ENCODE measurements at regions not wholly inside any gene's neighbourhood (a gene's known extent, or its start where the extent isn't known, plus 50 kb on each side); places are given as distances from the start of the nearest gene placed in this dataset.

DNA sequence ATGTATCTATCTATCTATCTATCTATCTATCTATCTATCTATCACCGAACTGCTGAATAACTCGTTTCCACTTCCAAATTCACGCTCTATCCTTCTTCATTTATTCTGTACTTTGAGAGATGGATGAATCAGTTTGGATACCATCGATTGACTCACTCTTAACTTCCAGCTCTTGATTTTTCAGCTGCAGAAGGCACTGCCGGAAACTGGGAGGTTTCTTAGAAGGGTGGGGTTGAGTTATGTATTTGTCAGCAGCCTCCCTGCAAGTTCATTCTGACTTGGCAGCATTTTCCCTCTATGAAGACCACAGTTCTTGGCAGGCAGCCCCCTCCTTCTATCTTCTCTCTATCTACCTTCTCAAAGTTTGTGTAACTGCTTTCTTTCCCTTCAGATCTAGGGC, 112.0 kb upstream of the MAGEB18 start:
- Histone ChIP-seq H3K4me1 (no peaks in the 10 kb centered on the region), H3K36me3 (no peaks in the 10 kb centered on the region), H3K27me3 (no peaks in the 10 kb centered on the region), H3K9me3 (no peaks in the 10 kb centered on the region), H3K4me3 (no peak overlapping the region), H3K27ac (no peak overlapping the region)
- TF ChIP-seq, protein P1, sequence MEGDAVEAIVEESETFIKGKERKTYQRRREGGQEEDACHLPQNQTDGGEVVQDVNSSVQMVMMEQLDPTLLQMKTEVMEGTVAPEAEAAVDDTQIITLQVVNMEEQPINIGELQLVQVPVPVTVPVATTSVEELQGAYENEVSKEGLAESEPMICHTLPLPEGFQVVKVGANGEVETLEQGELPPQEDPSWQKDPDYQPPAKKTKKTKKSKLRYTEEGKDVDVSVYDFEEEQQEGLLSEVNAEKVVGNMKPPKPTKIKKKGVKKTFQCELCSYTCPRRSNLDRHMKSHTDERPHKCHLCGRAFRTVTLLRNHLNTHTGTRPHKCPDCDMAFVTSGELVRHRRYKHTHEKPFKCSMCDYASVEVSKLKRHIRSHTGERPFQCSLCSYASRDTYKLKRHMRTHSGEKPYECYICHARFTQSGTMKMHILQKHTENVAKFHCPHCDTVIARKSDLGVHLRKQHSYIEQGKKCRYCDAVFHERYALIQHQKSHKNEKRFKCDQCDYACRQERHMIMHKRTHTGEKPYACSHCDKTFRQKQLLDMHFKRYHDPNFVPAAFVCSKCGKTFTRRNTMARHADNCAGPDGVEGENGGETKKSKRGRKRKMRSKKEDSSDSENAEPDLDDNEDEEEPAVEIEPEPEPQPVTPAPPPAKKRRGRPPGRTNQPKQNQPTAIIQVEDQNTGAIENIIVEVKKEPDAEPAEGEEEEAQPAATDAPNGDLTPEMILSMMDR (IDR thresholded peaks at IDR 0.05) = no peak
- no peak for TF ChIP-seq EP300 (IDR thresholded peaks at IDR 0.05)
- no peak for TF ChIP-seq POLR2A (IDR thresholded peaks at IDR 0.05)
- WGBS, 2 donors = 81 to 83% methylated on average over 5 of the region's 5 CpGs
- DNase-seq (ENCODE audit: low spot score in 2 of 2) = no peak

DNA sequence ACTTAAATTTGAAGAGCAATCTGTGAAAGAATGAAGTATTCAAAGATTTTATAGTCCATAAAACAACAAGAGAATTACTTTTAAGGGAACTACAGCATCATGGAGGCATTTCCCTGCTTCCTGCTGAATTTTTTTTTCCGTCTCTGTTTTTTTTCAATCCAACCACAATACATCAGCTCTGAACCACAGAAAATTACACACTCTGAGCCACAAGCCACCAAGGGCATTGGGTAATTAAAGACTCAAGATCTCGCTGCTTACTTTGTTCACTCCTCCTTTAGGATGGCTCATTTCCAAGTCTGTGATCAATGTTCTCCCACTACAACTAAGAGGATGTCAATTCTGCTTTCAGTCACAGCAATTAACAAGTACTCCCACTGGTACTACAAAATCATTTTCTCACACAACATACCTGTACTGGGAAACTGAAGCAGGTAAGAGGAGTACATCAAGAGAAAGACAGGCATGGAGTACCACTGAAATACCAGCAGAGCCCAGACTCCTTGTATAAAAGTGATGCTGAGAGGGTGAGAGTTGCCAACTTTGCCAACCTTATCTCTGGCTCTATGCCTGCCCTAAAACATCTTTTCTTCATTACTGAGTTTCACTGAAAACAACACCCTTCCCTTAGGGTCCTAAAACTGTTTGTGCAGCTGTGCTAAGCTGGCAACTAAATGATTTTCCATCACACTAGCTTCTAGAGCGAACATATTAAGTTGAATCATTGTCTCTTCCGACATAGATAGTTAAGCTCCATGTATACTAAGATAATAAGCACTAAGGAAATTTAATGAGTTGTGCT, 105.8 kb upstream of the MAGEB18 start:
- no peak overlapping the region for H3K27ac ChIP-seq
- peak in 1 of 2 donors; percentile 6 for DNase-seq (ENCODE audit: low spot score in 2 of 2)

DNA sequence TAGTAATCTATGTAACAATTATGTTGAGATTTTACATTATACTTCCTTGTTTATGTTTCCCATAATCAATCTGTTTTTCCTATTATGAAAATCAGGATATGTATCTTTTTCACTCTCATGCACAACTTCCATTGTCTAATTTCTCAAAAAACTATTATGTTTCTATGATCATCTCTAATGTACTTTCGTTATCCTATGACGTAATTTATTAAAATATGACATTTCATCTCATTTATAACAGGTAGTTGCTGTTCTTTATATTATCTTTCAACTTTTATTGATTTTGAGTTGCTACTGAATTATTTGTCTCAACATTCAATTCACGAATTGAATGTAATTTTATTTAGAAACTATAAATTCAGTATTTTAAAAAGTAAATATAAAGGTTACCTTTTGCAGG, 100.8 kb upstream of the MAGEB18 start:
- Histone ChIP-seq H3K4me1 (no peaks in the 10 kb centered on the region), H3K27ac (no peak overlapping the region), H3K36me3 (no peaks in the 10 kb centered on the region), H3K4me3 (no peak overlapping the region), H3K27me3 (no peaks in the 10 kb centered on the region), H3K9me3 (peaks cover 0 to 3% (median 0%) of the 10 kb centered on the region in 4 donors)
- DNase-seq (ENCODE audit: low spot score in 2 of 2) = no peak
- 78 to 93% methylated on average over 3 of the region's 3 CpGs for WGBS, 2 donors
- TF ChIP-seq, protein P1 (IDR thresholded peaks at IDR 0.05) = no peak

More for the DNA sequence above, 105.8 kb upstream of the MAGEB18 start:
- 38 to 51% methylated on average over 4 of the region's 4 CpGs for WGBS, 2 donors
- no peaks in the 10 kb centered on the region for H3K36me3 ChIP-seq
- TF ChIP-seq, protein P1 (IDR thresholded peaks at IDR 0.05) = no peak
- TF ChIP-seq POLR2A (IDR thresholded peaks at IDR 0.05) (no peak), EP300 (IDR thresholded peaks at IDR 0.05) (no peak)
- H3K4me1 ChIP-seq = no peaks in the 10 kb centered on the region
- no peaks in the 10 kb centered on the region for H3K27me3 ChIP-seq
- H3K9me3 ChIP-seq = peaks cover 0 to 3% (median 0%) of the 10 kb centered on the region in 4 donors
- no peak overlapping the region for H3K4me3 ChIP-seq

DNA sequence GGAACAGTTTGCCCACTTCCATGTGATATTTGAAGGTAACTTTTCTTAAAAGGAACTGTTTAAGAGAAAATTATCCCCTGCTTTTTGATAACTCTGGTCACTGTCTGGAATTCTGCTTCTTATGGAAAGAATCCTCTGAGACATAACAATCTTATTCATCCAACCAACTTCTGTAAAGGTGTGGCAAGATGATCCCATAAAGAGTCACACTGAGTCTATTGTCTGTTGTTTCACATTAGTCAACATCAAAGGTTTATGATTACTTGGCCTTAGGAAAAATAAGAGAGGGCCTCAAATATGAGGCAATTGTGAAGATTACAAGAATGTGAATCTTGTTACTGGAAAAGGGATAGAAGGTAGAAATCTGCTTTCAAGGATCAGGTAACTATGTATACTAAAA, 88.0 kb upstream of the MAGEB18 start:
- no peaks in the 10 kb centered on the region for H3K27me3 ChIP-seq
- TF ChIP-seq POLR2A (IDR thresholded peaks at IDR 0.05) (no peak), EP300 (IDR thresholded peaks at IDR 0.05) (no peak)
- TF ChIP-seq, protein P1 (IDR thresholded peaks at IDR 0.05) = no peak
- no peak overlapping the region for H3K4me3 ChIP-seq
- H3K36me3 ChIP-seq = no peaks in the 10 kb centered on the region
- no peak for DNase-seq (ENCODE audit: low spot score in 2 of 2)
- no peaks in the 10 kb centered on the region for H3K9me3 ChIP-seq
- no peak overlapping the region for H3K27ac ChIP-seq
- H3K4me1 ChIP-seq = no peaks in the 10 kb centered on the region

DNA sequence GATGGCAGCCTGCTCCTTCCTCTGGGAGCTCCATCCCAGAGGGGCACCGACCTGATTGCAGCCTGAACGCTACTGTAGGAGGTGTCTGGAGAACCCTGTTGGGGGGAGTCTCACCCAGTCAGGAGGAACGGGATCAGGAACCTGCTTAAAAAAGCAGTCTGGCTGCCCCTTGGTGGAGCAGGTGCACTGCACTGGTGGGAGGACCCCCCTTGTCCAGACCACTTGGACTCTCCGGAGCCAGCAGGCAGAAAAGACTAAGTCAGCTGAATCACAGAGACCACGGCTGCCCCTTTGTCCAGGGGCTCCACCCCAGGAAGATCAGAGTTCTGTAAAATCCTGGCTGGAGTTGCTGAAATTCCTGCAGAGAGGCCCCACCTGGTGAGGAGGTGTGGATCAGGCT, 67.3 kb upstream of the MAGEB18 start:
- no peak for TF ChIP-seq EP300 (IDR thresholded peaks at IDR 0.05)
- TF ChIP-seq, protein P1 (IDR thresholded peaks at IDR 0.05) = no peak
- no peak for TF ChIP-seq POLR2A (IDR thresholded peaks at IDR 0.05)
- Histone ChIP-seq H3K4me3 (no peak overlapping the region), H3K9me3 (no peaks in the 10 kb centered on the region), H3K4me1 (no peaks in the 10 kb centered on the region), H3K36me3 (no peaks in the 10 kb centered on the region), H3K27ac (no peak overlapping the region), H3K27me3 (no peaks in the 10 kb centered on the region)
- WGBS, 2 donors = 72 to 74% methylated on average over 3 to 5 of the region's 5 CpGs
- no peak for DNase-seq (ENCODE audit: low spot score in 2 of 2)

Data from tibial nerve (tissue), 4 donors.